Fibroblast of mammary gland (primary cell): ENCODE measurements at regions not wholly inside any gene's neighbourhood (a gene's known extent, or its start where the extent isn't known, plus 50 kb on each side); places are given as distances from the start of the nearest gene placed in this dataset.

ENCODE experiments used
- DNase-seq: peaks from one replicate; pipeline ENCODE4 v3.0.0-alpha.2; 2010; ENCODE audit warnings: low read depth
- H3K4me3 ChIP-seq: 2 replicates; pipeline ENCODE4 v1.5.1; 2011; ENCODE audit warnings: low read depth, mild to moderate bottlenecking, low read length, moderate library complexity; ENCODE audit not compliant: control insufficient read depth
- TF ChIP-seq, protein P1 (sequence below): conservative IDR thresholded peaks from 2 replicates; pipeline ENCODE4 v1.5.1; 2011; ENCODE audit warnings: low read depth, low read length, inconsistent platforms; ENCODE audit not compliant: control insufficient read depth, insufficient read depth

DNA sequence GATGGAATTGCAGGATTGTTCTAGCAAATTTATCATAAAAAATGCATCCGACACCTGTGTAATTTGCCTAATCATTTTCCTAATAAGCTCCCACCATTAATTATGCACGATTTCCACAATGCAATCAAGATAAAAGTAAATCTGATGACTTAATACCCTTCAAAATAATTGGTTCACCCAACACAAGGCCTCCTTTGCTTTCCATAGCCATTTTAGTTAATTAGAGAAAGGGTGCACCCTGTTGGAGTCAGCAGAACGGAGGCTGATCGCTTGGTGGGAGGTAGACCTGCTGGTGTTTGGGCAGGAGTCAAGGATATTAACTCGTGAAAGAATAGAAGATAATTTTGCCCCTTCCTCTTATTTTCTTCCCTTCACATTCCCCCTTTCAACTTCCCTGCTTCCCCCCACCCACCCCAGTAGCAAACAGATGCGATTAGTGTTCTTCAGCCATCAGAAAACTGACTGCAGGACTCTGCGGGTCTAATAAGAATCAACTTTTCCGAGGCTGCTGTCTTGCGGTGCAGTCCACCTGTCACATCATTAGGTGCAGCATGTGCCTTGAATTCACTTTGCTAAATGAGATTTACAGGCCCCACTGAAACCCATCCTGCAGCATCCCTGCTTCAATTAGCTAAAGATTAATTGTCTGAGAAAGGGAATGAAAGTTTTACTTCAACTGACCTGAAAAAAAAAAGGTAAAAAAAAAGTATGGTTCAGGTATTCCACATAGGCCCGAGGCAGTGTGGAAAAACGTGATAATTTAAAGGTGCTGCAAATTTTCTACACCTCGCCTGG lies 553.7 kb upstream of the LMO3 start:
- no peak overlapping the region for H3K4me3 ChIP-seq
- TF ChIP-seq, protein P1, sequence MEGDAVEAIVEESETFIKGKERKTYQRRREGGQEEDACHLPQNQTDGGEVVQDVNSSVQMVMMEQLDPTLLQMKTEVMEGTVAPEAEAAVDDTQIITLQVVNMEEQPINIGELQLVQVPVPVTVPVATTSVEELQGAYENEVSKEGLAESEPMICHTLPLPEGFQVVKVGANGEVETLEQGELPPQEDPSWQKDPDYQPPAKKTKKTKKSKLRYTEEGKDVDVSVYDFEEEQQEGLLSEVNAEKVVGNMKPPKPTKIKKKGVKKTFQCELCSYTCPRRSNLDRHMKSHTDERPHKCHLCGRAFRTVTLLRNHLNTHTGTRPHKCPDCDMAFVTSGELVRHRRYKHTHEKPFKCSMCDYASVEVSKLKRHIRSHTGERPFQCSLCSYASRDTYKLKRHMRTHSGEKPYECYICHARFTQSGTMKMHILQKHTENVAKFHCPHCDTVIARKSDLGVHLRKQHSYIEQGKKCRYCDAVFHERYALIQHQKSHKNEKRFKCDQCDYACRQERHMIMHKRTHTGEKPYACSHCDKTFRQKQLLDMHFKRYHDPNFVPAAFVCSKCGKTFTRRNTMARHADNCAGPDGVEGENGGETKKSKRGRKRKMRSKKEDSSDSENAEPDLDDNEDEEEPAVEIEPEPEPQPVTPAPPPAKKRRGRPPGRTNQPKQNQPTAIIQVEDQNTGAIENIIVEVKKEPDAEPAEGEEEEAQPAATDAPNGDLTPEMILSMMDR: no peak
- DNase-seq: no peak

- no peak overlapping the region for H3K4me3 ChIP-seq
- TF ChIP-seq, protein P1: no peak
- no peak for DNase-seq
Observed at GRCh38 chr12:17158201-17158600, 552.2 kb upstream of the LMO3 start.

- DNase-seq: no peak
- TF ChIP-seq, protein P1: no peak
- H3K4me3 ChIP-seq: no peak overlapping the region
Observed at GRCh38 chr12:17151917-17152316, 546.0 kb upstream of the LMO3 start.

GRCh38 chr12:17148706-17149105 lies 542.7 kb upstream of the LMO3 start:
- TF ChIP-seq, protein P1: no peak
- no peak overlapping the region for H3K4me3 ChIP-seq
- DNase-seq: no peak

DNA sequence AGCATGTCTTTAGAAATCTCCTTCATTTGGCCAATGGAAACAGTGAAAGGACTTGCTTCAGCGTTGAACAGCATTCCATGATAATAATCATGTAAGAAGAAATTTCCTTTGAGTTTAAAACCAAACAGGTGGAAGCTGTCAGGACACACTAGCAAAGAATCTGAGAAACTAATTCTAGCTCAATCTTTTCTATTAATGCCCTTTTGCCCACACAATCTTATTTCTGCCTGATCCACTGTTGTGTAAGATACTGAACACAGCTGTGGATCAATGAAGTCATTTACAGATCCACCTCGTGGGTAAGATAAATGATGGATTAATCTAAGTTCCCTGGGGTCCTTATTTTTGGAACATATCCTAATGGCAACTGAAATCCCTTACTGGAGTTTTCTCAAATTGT lies 536.9 kb upstream of the LMO3 start:
- TF ChIP-seq, protein P1: no peak
- no peak for DNase-seq
- no peak overlapping the region for H3K4me3 ChIP-seq

DNA sequence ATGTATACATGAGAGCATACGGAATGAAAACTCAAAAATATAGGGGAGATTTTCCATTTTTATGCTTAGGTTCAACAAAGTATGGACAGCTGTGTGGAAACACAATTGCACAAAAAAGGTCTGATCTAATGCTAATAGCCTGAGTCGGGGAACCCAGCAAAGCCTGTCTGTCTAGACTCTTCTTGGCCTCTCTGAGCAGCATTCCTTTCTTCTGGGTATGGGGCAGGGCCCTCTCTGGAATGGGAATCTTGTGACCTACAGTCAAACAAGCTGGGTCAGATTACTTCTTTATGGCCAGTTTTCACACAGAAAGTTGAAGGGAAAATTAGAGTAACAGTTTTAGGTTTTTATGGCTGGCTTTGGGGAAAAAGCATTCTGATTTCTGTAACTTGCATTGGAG lies 534.0 kb upstream of the LMO3 start:
- TF ChIP-seq, protein P1: no peak
- no peak for DNase-seq
- no peak overlapping the region for H3K4me3 ChIP-seq
